Testis (tissue), 2 donors: ENCODE measurements at regions not wholly inside any gene's neighbourhood (a gene's known extent, or its start where the extent isn't known, plus 50 kb on each side); places are given as distances from the start of the nearest gene placed in this dataset.

Experiments used
- DNase-seq: peaks from one replicate; pipeline ENCODE4 v3.0.0-alpha.2; 2019
- H3K27ac ChIP-seq, 2 donors: fragments of 200-600 bp; sonication (generic); one replicate each; pipeline ENCODE4 v1.5.1; 2019
- H3K27me3 ChIP-seq: fragments of 200-600 bp; sonication (generic); one replicate; pipeline ENCODE4 v1.5.1; 2019
- H3K36me3 ChIP-seq: fragments of 200-600 bp; sonication (generic); one replicate; pipeline ENCODE4 v1.5.1; 2017; ENCODE audit warnings: low read depth; ENCODE audit errors: missing control alignments
- H3K4me1 ChIP-seq: fragments of 200-600 bp; sonication (generic); one replicate; pipeline ENCODE4 v1.5.1; 2019
- H3K4me3 ChIP-seq, 2 donors: fragments of 200-600 bp; sonication (generic); one replicate each; pipeline ENCODE4 v1.5.1; 2017 to 2019
- H3K9me3 ChIP-seq: fragments of 200-600 bp; sonication (generic); one replicate; pipeline ENCODE4 v1.5.1; 2017
- POLR2A ChIP-seq: fragments of 450-650 bp; IDR thresholded peaks from one replicate; pipeline ENCODE4 v1.6.1; 2017; ENCODE audit warnings: antibody characterized with exemption, mild to moderate bottlenecking, moderate library complexity
- WGBS, 2 donors: methylation state at CpG; one replicate each; pipeline ENCODE4 v1.1.5; 2018; 5-methylcytosine and 5-hydroxymethylcytosine counted together
- intact Hi-C: fragments of 100-400 bp; cut with DNase I; formaldehyde crosslinking; loops from one replicate; pipeline ENCODE4 v1.15.1; 2023; ENCODE audit warnings: low total_unique reads
- TF ChIP-seq, protein P1 (sequence below), 3 experiments: fragments of 450-650 bp in 2 of 3; fragments of 200-600 bp in 1 of 3; sonication (generic) in 1 of 3; IDR thresholded peaks; one replicate each; pipeline ENCODE4 v1.5.1; 2016 to 2019; ENCODE audit warnings: antibody characterized with exemption in 3 of 3, mild to moderate bottlenecking in 2 of 3, moderate library complexity in 1 of 3

- 56 to 76% methylated on average over 3 of the region's 3 CpGs for WGBS, 2 donors
- Histone ChIP-seq H3K27ac (no peak overlapping the region), H3K27me3 (no peaks in the 10 kb centered on the region), H3K4me3 (no peak overlapping the region), H3K4me1 (no peaks in the 10 kb centered on the region), H3K36me3 (no peaks in the 10 kb centered on the region), H3K9me3 (no peaks in the 10 kb centered on the region)
- DNase-seq = no peak
- TF ChIP-seq POLR2A = no peak
- TF ChIP-seq, protein P1, sequence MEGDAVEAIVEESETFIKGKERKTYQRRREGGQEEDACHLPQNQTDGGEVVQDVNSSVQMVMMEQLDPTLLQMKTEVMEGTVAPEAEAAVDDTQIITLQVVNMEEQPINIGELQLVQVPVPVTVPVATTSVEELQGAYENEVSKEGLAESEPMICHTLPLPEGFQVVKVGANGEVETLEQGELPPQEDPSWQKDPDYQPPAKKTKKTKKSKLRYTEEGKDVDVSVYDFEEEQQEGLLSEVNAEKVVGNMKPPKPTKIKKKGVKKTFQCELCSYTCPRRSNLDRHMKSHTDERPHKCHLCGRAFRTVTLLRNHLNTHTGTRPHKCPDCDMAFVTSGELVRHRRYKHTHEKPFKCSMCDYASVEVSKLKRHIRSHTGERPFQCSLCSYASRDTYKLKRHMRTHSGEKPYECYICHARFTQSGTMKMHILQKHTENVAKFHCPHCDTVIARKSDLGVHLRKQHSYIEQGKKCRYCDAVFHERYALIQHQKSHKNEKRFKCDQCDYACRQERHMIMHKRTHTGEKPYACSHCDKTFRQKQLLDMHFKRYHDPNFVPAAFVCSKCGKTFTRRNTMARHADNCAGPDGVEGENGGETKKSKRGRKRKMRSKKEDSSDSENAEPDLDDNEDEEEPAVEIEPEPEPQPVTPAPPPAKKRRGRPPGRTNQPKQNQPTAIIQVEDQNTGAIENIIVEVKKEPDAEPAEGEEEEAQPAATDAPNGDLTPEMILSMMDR (IDR thresholded peaks at IDR 0.05) = no peak
- intact Hi-C loops = no loop called here
These were observed 456.5 kb upstream of the CNTN5 start for GRCh38 chr11:98564233-98564632.

- H3K4me1 ChIP-seq = no peaks in the 10 kb centered on the region
- H3K4me3 ChIP-seq = no peak overlapping the region
- intact Hi-C loops = no loop called here
- no peaks in the 10 kb centered on the region for H3K27me3 ChIP-seq
- no peak overlapping the region for H3K27ac ChIP-seq
- 94 to 98% methylated on average over 4 of the region's 4 CpGs for WGBS, 2 donors
- TF ChIP-seq, protein P1 (IDR thresholded peaks at IDR 0.05) = no peak
- TF ChIP-seq POLR2A = no peak
- no peaks in the 10 kb centered on the region for H3K9me3 ChIP-seq
- DNase-seq = no peak
- no peaks in the 10 kb centered on the region for H3K36me3 ChIP-seq
These were observed 455.9 kb upstream of the CNTN5 start for GRCh38 chr11:98564881-98565280.

DNA sequence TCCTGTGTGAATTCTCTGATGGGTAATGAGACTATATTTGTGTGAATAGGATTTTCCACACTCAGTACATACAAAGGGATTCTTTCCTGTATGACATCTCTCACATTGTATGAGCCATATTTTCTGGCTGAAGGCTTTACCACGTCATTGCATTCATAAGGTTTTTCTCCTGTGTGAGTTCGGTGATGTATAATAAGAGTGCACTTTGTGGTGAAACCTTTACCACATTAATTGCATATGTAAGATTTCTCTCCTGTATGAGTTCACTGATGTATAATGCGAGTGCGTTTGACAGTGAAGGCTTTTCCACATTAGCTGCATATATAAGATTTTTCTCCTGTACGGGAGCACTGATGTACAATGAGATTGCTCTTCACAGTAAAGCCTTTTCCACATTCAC is 455.4 kb upstream of the CNTN5 start:
- H3K36me3 ChIP-seq = no peaks in the 10 kb centered on the region
- H3K9me3 ChIP-seq = no peaks in the 10 kb centered on the region
- WGBS, 2 donors = 70 to 83% methylated on average over 5 of the region's 5 CpGs
- no peaks in the 10 kb centered on the region for H3K4me1 ChIP-seq
- intact Hi-C loops = no loop called here
- no peak overlapping the region for H3K27ac ChIP-seq
- DNase-seq = no peak
- no peak overlapping the region for H3K4me3 ChIP-seq
- no peaks in the 10 kb centered on the region for H3K27me3 ChIP-seq
- TF ChIP-seq, protein P1 (IDR thresholded peaks at IDR 0.05) = no peak
- no peak for TF ChIP-seq POLR2A

GRCh38 chr11:98566978-98567377 is 453.8 kb upstream of the CNTN5 start:
- intact Hi-C loops = no loop called here
- TF ChIP-seq POLR2A = no peak
- TF ChIP-seq, protein P1 (IDR thresholded peaks at IDR 0.05) = no peak
- 78 to 91% methylated on average over 24 to 25 of the region's 25 CpGs for WGBS, 2 donors

DNA sequence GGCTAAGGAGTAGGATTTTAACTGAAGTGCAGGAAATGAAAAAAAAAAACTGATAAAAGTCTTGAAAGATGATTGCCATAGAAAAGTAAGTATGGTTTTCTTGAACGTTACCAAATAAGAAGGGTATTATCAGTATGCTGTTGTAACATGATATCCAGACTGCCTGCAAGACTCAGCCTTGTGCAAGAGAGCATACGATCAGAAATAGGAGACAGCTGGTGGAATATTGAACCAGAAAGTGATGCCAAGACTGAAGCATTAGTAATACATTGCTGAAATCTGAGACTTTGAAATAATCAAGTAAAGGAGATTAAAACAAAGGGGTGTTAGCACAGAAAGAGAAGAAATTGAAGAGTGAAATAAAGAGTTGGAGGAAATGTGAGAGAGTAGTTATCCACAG is 452.7 kb upstream of the CNTN5 start:
- TF ChIP-seq, protein P1 (IDR thresholded peaks at IDR 0.05) = no peak
- TF ChIP-seq POLR2A = no peak
- Histone ChIP-seq H3K4me1 (no peaks in the 10 kb centered on the region), H3K9me3 (no peaks in the 10 kb centered on the region), H3K27ac (no peak overlapping the region), H3K27me3 (no peaks in the 10 kb centered on the region), H3K4me3 (no peak overlapping the region), H3K36me3 (no peaks in the 10 kb centered on the region)
- intact Hi-C loops = no loop called here
- WGBS, 2 donors = 14 to 15% methylated on average over 2 of the region's 2 CpGs
- DNase-seq = no peak

More at GRCh38 chr11:98566978-98567377, 453.8 kb upstream of the CNTN5 start:
- no peak for DNase-seq
- no peaks in the 10 kb centered on the region for H3K9me3 ChIP-seq
- H3K27me3 ChIP-seq = no peaks in the 10 kb centered on the region
- no peak overlapping the region for H3K27ac ChIP-seq
- peak overlapping the region; percentile 24 to 44 for H3K4me3 ChIP-seq
- H3K36me3 ChIP-seq = no peaks in the 10 kb centered on the region
- no peaks in the 10 kb centered on the region for H3K4me1 ChIP-seq
